ENCODE measurements at regions not wholly inside any gene's neighbourhood (a gene's known extent, or its start where the extent isn't known, plus 50 kb on each side); places are given as distances from the start of the nearest gene placed in this dataset.

DNA sequence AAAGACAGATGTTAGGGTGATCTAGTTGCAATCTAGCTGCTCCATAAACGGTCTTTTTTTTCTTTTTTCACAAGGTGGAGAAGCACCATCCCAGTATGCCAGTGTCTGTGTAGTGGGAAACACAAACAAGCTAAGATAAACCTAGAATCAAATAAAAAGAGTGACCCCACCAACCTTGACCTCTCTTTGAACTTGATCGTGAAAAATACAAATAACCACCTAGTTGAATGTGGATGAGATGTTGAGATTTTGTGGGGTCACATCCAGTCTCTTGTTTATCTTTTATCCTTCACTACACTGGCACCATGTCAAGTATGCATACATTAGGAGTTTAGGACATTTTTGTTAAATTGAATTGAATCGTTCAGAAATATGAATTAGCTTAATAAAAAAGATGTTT is 194.6 kb upstream of the EYA4 start:
- TF ChIP-seq, protein P1, sequence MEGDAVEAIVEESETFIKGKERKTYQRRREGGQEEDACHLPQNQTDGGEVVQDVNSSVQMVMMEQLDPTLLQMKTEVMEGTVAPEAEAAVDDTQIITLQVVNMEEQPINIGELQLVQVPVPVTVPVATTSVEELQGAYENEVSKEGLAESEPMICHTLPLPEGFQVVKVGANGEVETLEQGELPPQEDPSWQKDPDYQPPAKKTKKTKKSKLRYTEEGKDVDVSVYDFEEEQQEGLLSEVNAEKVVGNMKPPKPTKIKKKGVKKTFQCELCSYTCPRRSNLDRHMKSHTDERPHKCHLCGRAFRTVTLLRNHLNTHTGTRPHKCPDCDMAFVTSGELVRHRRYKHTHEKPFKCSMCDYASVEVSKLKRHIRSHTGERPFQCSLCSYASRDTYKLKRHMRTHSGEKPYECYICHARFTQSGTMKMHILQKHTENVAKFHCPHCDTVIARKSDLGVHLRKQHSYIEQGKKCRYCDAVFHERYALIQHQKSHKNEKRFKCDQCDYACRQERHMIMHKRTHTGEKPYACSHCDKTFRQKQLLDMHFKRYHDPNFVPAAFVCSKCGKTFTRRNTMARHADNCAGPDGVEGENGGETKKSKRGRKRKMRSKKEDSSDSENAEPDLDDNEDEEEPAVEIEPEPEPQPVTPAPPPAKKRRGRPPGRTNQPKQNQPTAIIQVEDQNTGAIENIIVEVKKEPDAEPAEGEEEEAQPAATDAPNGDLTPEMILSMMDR (IDR thresholded peaks at IDR 0.05): no peak
- TF ChIP-seq POLR2A (IDR thresholded peaks at IDR 0.05; ENCODE audit: low read depth) (no peak), POLR2AphosphoS5 (IDR thresholded peaks at IDR 0.05) (no peak), EP300 (IDR thresholded peaks at IDR 0.05) (no peak)

Measured in esophagus muscularis mucosa (tissue), 4 donors.